Neuronal stem cell (in vitro differentiated cells): ENCODE measurements at regions not wholly inside any gene's neighbourhood (a gene's known extent, or its start where the extent isn't known, plus 50 kb on each side); places are given as distances from the start of the nearest gene placed in this dataset.
A peak's percentile ranks its signal among the peaks of the same experiment; 100 is the strongest.

ENCODE experiments used
- DNase-seq: peaks from one replicate; pipeline ENCODE4 v3.0.0-alpha.2; 2013; ENCODE audit warnings: low spot score
- H2AFZ ChIP-seq: one replicate; pipeline ENCODE4 v1.6.1; 2013; ENCODE audit warnings: mild to moderate bottlenecking, low read length, inconsistent platforms
- H2AK5ac ChIP-seq: 2 replicates; pipeline ENCODE4 v1.6.1; 2013; ENCODE audit warnings: low read depth, mild to moderate bottlenecking, inconsistent platforms, low read length, moderate library complexity, mixed read lengths
- H2BK120ac ChIP-seq: 2 replicates; pipeline ENCODE4 v1.6.1; 2013; ENCODE audit warnings: low read depth, mild to moderate bottlenecking, inconsistent platforms, low read length, moderate library complexity, mixed read lengths
- H2BK12ac ChIP-seq: one replicate; pipeline ENCODE4 v1.6.1; 2013; ENCODE audit warnings: low read length, inconsistent platforms
- H2BK15ac ChIP-seq: 2 replicates; pipeline ENCODE4 v1.6.1; 2013; ENCODE audit warnings: mild to moderate bottlenecking, low read length, inconsistent platforms, mixed read lengths
- H2BK5ac ChIP-seq: one replicate; pipeline ENCODE4 v1.6.1; 2013; ENCODE audit warnings: inconsistent platforms, mild to moderate bottlenecking, low read length, moderate library complexity
- H3K14ac ChIP-seq: one replicate; pipeline ENCODE4 v1.6.1; 2013; ENCODE audit warnings: low read length, inconsistent platforms
- H3K18ac ChIP-seq: 2 replicates; pipeline ENCODE4 v1.6.1; 2013; ENCODE audit warnings: low read length, inconsistent platforms
- H3K23ac ChIP-seq: 2 replicates; pipeline ENCODE4 v1.6.1; 2013; ENCODE audit warnings: low read depth, mild to moderate bottlenecking, mixed read lengths, low read length, inconsistent platforms; ENCODE audit not compliant: poor library complexity
- H3K27ac ChIP-seq: replicated peaks from 3 replicates; pipeline ENCODE4 v1.5.1; 2013; ENCODE audit warnings: low read length, inconsistent platforms
- H3K27me3 ChIP-seq, 3 experiments: 2 replicates each; pipeline ENCODE4 v1.6.1; 2013; ENCODE audit warnings: low read length in 3 of 3, mild to moderate bottlenecking in 2 of 3, inconsistent platforms in 1 of 3, low read depth in 1 of 3, mixed read lengths in 1 of 3, moderate library complexity in 1 of 3; ENCODE audit not compliant: control insufficient read depth in 3 of 3, insufficient read depth in 3 of 3
- H3K36me3 ChIP-seq, 2 donors: replicated peaks in 1 of 2; 2 replicates each; pipeline ENCODE4 v1.6.1; 2013; ENCODE audit warnings: low read length in 2 of 2; ENCODE audit not compliant: control insufficient read depth in 2 of 2, insufficient read depth in 2 of 2
- H3K4ac ChIP-seq: 2 replicates; pipeline ENCODE4 v1.6.1; 2013; ENCODE audit warnings: inconsistent platforms, mild to moderate bottlenecking, low read length, moderate library complexity
- H3K4me1 ChIP-seq, 2 donors: 1 replicate in 1 of 2; 2 replicates in 1 of 2; pipeline ENCODE4 v1.6.1; 2013; ENCODE audit warnings: low read length in 2 of 2, low read depth in 1 of 2; ENCODE audit not compliant: control insufficient read depth in 2 of 2, insufficient read depth in 1 of 2
- H3K4me2 ChIP-seq: one replicate; pipeline ENCODE4 v1.6.1; 2013; ENCODE audit warnings: mild to moderate bottlenecking, low read length, inconsistent platforms; ENCODE audit not compliant: insufficient read depth, poor library complexity, severe bottlenecking
- H3K4me3 ChIP-seq, 2 donors: 2 replicates each; pipeline ENCODE4 v1.5.1; 2013; ENCODE audit warnings: low read length in 2 of 2, mild to moderate bottlenecking in 2 of 2, inconsistent platforms in 1 of 2, moderate library complexity in 1 of 2
- H3K79me1 ChIP-seq: one replicate; pipeline ENCODE4 v1.6.1; 2013; ENCODE audit warnings: low read depth, mild to moderate bottlenecking, inconsistent platforms, low read length, moderate library complexity
- H3K9ac ChIP-seq: one replicate; pipeline ENCODE4 v1.6.1; 2013; ENCODE audit warnings: mild to moderate bottlenecking, low read depth, low read length, inconsistent platforms; ENCODE audit not compliant: poor library complexity
- H3K9me3 ChIP-seq, 2 donors: replicated peaks in 1 of 2; 2 replicates each; pipeline versions ENCODE3 to v1.6.1; 2013; ENCODE audit warnings: low read length in 2 of 2, mild to moderate bottlenecking in 2 of 2, inconsistent platforms in 1 of 2, low read depth in 1 of 2, mixed read lengths in 1 of 2, moderate library complexity in 1 of 2; ENCODE audit not compliant: control insufficient read depth in 2 of 2, insufficient read depth in 1 of 2
- H4K8ac ChIP-seq: one replicate; pipeline ENCODE4 v1.6.1; 2013; ENCODE audit warnings: low read depth, mild to moderate bottlenecking, inconsistent platforms, low read length, moderate library complexity
- H4K91ac ChIP-seq: one replicate; pipeline ENCODE4 v1.6.1; 2013; ENCODE audit warnings: low read length, low read depth, mild to moderate bottlenecking, inconsistent platforms; ENCODE audit not compliant: poor library complexity
- WGBS, 2 donors: extraction: QIAGEN DNeasy Blood & Tissue Kit; methylation state at CpG; one replicate each; pipeline ENCODE4 v1.1.7; 2013; ENCODE audit warnings: missing lambda C conversion rate in 2 of 2, mixed read lengths in 1 of 2; ENCODE audit not compliant: insufficient read length in 2 of 2, insufficient replicate concordance in 1 of 2; ENCODE audit errors: extremely low coverage in 2 of 2; 5-methylcytosine and 5-hydroxymethylcytosine counted together

GRCh38 chr9:28064241-28064815 is 491.0 kb upstream of the C9orf72 start:
- no CpG with 5 or more reads among the region's 9 CpGs for WGBS, 2 donors
- no peak overlapping the region for H2AFZ ChIP-seq
- H2BK120ac ChIP-seq: no peak overlapping the region
- H3K4ac ChIP-seq: no peak overlapping the region
- no peak overlapping the region for H4K8ac ChIP-seq
- no peaks in the 10 kb centered on the region for H3K9me3 ChIP-seq
- H3K27ac ChIP-seq: no peak overlapping the region
- H3K23ac ChIP-seq: no peak overlapping the region
- H3K4me3 ChIP-seq: no peak overlapping the region
- no peak overlapping the region for H3K9ac ChIP-seq
- H3K79me1 ChIP-seq: no peaks in the 10 kb centered on the region
- no peak overlapping the region for H3K14ac ChIP-seq
- no peak overlapping the region for H3K18ac ChIP-seq
- no peak overlapping the region for H2BK15ac ChIP-seq
- no peak overlapping the region for H3K4me2 ChIP-seq
- H2AK5ac ChIP-seq: no peak overlapping the region
- no peaks in the 10 kb centered on the region for H3K27me3 ChIP-seq
- no peak for DNase-seq
- H3K36me3 ChIP-seq: no peaks in the 10 kb centered on the region
- H2BK5ac ChIP-seq: no peak overlapping the region
- H4K91ac ChIP-seq: no peak overlapping the region
- H3K4me1 ChIP-seq: no peaks in the 10 kb centered on the region
- H2BK12ac ChIP-seq: no peak overlapping the region

- H3K27ac ChIP-seq: no peak overlapping the region
- H3K18ac ChIP-seq: no peak overlapping the region
- H2BK120ac ChIP-seq: no peak overlapping the region
- H3K4me1 ChIP-seq: no peaks in the 10 kb centered on the region
- no peak overlapping the region for H3K4me3 ChIP-seq
- no peak overlapping the region for H2AFZ ChIP-seq
- no peak overlapping the region for H4K8ac ChIP-seq
- H2BK12ac ChIP-seq: no peak overlapping the region
- no peak overlapping the region for H4K91ac ChIP-seq
- no peaks in the 10 kb centered on the region for H3K79me1 ChIP-seq
- H3K36me3 ChIP-seq: no peaks in the 10 kb centered on the region
- H3K4ac ChIP-seq: no peak overlapping the region
- H2BK15ac ChIP-seq: no peak overlapping the region
- no peaks in the 10 kb centered on the region for H3K27me3 ChIP-seq
- no peak overlapping the region for H2BK5ac ChIP-seq
- no peaks in the 10 kb centered on the region for H3K9me3 ChIP-seq
- DNase-seq: peak; percentile 38
- no peak overlapping the region for H3K4me2 ChIP-seq
- no peak overlapping the region for H3K9ac ChIP-seq
- H3K14ac ChIP-seq: no peak overlapping the region
- H2AK5ac ChIP-seq: no peak overlapping the region
- no peak overlapping the region for H3K23ac ChIP-seq
- WGBS, 2 donors: no CpG with 5 or more reads among the region's 1 CpG
Measured at GRCh38 chr9:28073270-28073669, 500.0 kb upstream of the C9orf72 start.

- Histone ChIP-seq H3K27me3 (no peaks in the 10 kb centered on the region), H3K4ac (no peak overlapping the region)
- WGBS, 2 donors: no CpG with 5 or more reads among the region's 3 CpGs
Measured at GRCh38 chr9:28079677-28080076, 506.4 kb upstream of the C9orf72 start.

GRCh38 chr9:28082671-28083070 is 509.4 kb upstream of the C9orf72 start:
- Histone ChIP-seq H3K36me3 (no peaks in the 10 kb centered on the region), H2BK120ac (no peak overlapping the region), H3K23ac (no peak overlapping the region), H3K18ac (no peak overlapping the region), H3K27ac (no peak overlapping the region), H3K9me3 (no peaks in the 10 kb centered on the region), H3K79me1 (no peaks in the 10 kb centered on the region), H2BK12ac (no peak overlapping the region), H2BK5ac (no peak overlapping the region), H3K4ac (no peak overlapping the region), H3K27me3 (no peaks in the 10 kb centered on the region), H2BK15ac (no peak overlapping the region), H3K4me3 (no peak overlapping the region), H3K4me1 (no peaks in the 10 kb centered on the region), H4K91ac (no peak overlapping the region), H2AK5ac (no peak overlapping the region), H3K9ac (no peak overlapping the region), H3K14ac (no peak overlapping the region), H3K4me2 (no peak overlapping the region), H4K8ac (no peak overlapping the region), H2AFZ (peak overlapping the region; percentile 37)
- DNase-seq: no peak
- no CpG with 5 or more reads among the region's 3 CpGs for WGBS, 2 donors

More at GRCh38 chr9:28079677-28080076, 506.4 kb upstream of the C9orf72 start:
- H3K79me1 ChIP-seq: no peaks in the 10 kb centered on the region
- no peak overlapping the region for H2AK5ac ChIP-seq
- no peak overlapping the region for H2BK120ac ChIP-seq
- H3K4me1 ChIP-seq: no peaks in the 10 kb centered on the region
- no peak overlapping the region for H4K91ac ChIP-seq
- no peak overlapping the region for H3K14ac ChIP-seq
- no peak for DNase-seq
- no peak overlapping the region for H2BK5ac ChIP-seq
- no peak overlapping the region for H3K23ac ChIP-seq
- H2BK12ac ChIP-seq: no peak overlapping the region
- H3K4me2 ChIP-seq: no peak overlapping the region
- no peak overlapping the region for H3K18ac ChIP-seq
- H2BK15ac ChIP-seq: no peak overlapping the region
- no peak overlapping the region for H3K4me3 ChIP-seq
- no peak overlapping the region for H4K8ac ChIP-seq
- H3K9me3 ChIP-seq: no peaks in the 10 kb centered on the region
- no peak overlapping the region for H3K9ac ChIP-seq
- H3K27ac ChIP-seq: no peak overlapping the region
- H3K36me3 ChIP-seq: no peaks in the 10 kb centered on the region
- H2AFZ ChIP-seq: no peak overlapping the region
